HG02870 (cell line): ENCODE measurements at regions not wholly inside any gene's neighbourhood (a gene's known extent, or its start where the extent isn't known, plus 50 kb on each side); places are given as distances from the start of the nearest gene placed in this dataset.

Experiments used
- ATAC-seq: cut with Tn5 transposase; IDR thresholded peaks from one replicate; pipeline ENCODE4 v1.9.1; 2021; ENCODE audit warnings: mild to moderate bottlenecking, moderate library complexity; ENCODE audit not compliant: unreplicated experiment

- no peak for ATAC-seq
Observed at GRCh38 chr22:48275412-48275811, 1513.0 kb downstream of the TBC1D22A start.

- no peak for ATAC-seq
Observed at GRCh38 chr22:48270731-48271130, 1508.3 kb downstream of the TBC1D22A start.

GRCh38 chr22:48268771-48269552 is 1506.5 kb downstream of the TBC1D22A start:
- no peak for ATAC-seq

GRCh38 chr22:48268293-48268692 is 1505.8 kb downstream of the TBC1D22A start:
- no peak for ATAC-seq

- ATAC-seq: no peak
Observed at GRCh38 chr22:48267681-48268080, 1505.2 kb downstream of the TBC1D22A start.

GRCh38 chr22:48265000-48265625 is 1502.7 kb downstream of the TBC1D22A start:
- ATAC-seq: no peak

- ATAC-seq: no peak
Observed at GRCh38 chr22:48264586-48264985, 1502.1 kb downstream of the TBC1D22A start.

- ATAC-seq: no peak
Observed at GRCh38 chr22:48263791-48264351, 1501.4 kb downstream of the TBC1D22A start.

GRCh38 chr22:48263431-48263765 is 1500.9 kb downstream of the TBC1D22A start:
- ATAC-seq: no peak

GRCh38 chr22:48262596-48263430 is 1500.4 kb downstream of the TBC1D22A start:
- ATAC-seq: no peak

- no peak for ATAC-seq
Observed at GRCh38 chr22:48261706-48262105, 1499.3 kb downstream of the TBC1D22A start.

GRCh38 chr22:48261048-48261621 is 1498.7 kb downstream of the TBC1D22A start:
- ATAC-seq: no peak

- no peak for ATAC-seq
Observed at GRCh38 chr22:48259991-48260670, 1497.7 kb downstream of the TBC1D22A start.

- no peak for ATAC-seq
Observed at GRCh38 chr22:48258811-48259210, 1496.4 kb downstream of the TBC1D22A start.

GRCh38 chr22:48258064-48258701 is 1495.7 kb downstream of the TBC1D22A start:
- ATAC-seq: no peak

- no peak for ATAC-seq
Observed at GRCh38 chr22:48257685-48258055, 1495.2 kb downstream of the TBC1D22A start.

- no peak for ATAC-seq
Observed at GRCh38 chr22:48256776-48257684, 1494.6 kb downstream of the TBC1D22A start.

- ATAC-seq: no peak
Observed at GRCh38 chr22:48256041-48256739, 1493.7 kb downstream of the TBC1D22A start.
